K562 (cell line): ENCODE measurements at regions not wholly inside any gene's neighbourhood (a gene's known extent, or its start where the extent isn't known, plus 50 kb on each side); places are given as distances from the start of the nearest gene placed in this dataset.

ENCODE experiments used
- CBFB ChIP-seq: sonication (generic); formaldehyde crosslinking; IDR thresholded peaks from 2 replicates; pipeline ENCODE4 v1.4.0; 2020; ENCODE audit warnings: mild to moderate bottlenecking, missing genetic modification reagents
- CTCF ChIP-seq, 3 experiments: IDR thresholded peaks in 2 of 3; conservative IDR thresholded peaks in 1 of 3; 2 replicates each; pipeline ENCODE4 v1.5.1; 2011 to 2012; ENCODE audit warnings: low read length in 3 of 3, mild to moderate bottlenecking in 3 of 3, control low read depth in 2 of 3, improper control_type of control experiment in 1 of 3, inconsistent platforms in 1 of 3, low read depth in 1 of 3, mixed read lengths in 1 of 3, moderate library complexity in 1 of 3; ENCODE audit not compliant: insufficient read depth in 2 of 3
- EP300 ChIP-seq: IDR thresholded peaks from 2 replicates; pipeline ENCODE4 v1.6.1; 2012; ENCODE audit warnings: low read length, improper control_type of control experiment
- GABPA ChIP-seq: fragments of 200-800 bp; sonication (Bioruptor generic); conservative IDR thresholded peaks from 2 replicates; pipeline ENCODE4 v1.6.1; 2016; ENCODE audit warnings: low read depth, missing genetic modification characterization, missing compliant biosample characterization
- JUN ChIP-seq, 2 experiments: sonication (generic) in 1 of 2; formaldehyde crosslinking in 1 of 2; IDR thresholded peaks; 2 replicates each; pipeline versions ENCODE4 v1.6.1 to v1.8.0; 2012 to 2022; ENCODE audit warnings: borderline replicate concordance in 2 of 2, mild to moderate bottlenecking in 2 of 2, improper control_type of control experiment in 1 of 2, low read depth in 1 of 2, low read length in 1 of 2, missing genetic modification reagents in 1 of 2
- POLR2A ChIP-seq: fragments of 450-650 bp; conservative IDR thresholded peaks from 2 replicates; pipeline ENCODE4 v1.6.1; 2016
- SETDB1 ChIP-seq: IDR thresholded peaks from one replicate; pipeline ENCODE4 v1.6.1; 2012; ENCODE audit warnings: low read length, control low read depth, inconsistent platforms
- SP1 ChIP-seq: sonication (generic); formaldehyde crosslinking; IDR thresholded peaks from 2 replicates; pipeline ENCODE4 v1.8.1; 2022; ENCODE audit warnings: mild to moderate bottlenecking, missing genetic modification reagents
- TBP ChIP-seq: optimal IDR thresholded peaks from 2 replicates; pipeline ENCODE3; 2011; ENCODE audit warnings: low read depth, low read length, improper control_type of control experiment
- YY1 ChIP-seq, 3 experiments: IDR thresholded peaks; 2 replicates each; pipeline ENCODE4 v1.6.1; 2011; ENCODE audit warnings: low read length in 2 of 3, mild to moderate bottlenecking in 2 of 3, moderate library complexity in 2 of 3, borderline replicate concordance in 1 of 3, control low read depth in 1 of 3, low read depth in 1 of 3; ENCODE audit not compliant: insufficient read depth in 3 of 3, insufficient replicate concordance in 2 of 3, control insufficient read depth in 1 of 3, insufficient read length in 1 of 3; ENCODE audit errors: extremely low read depth in 1 of 3
- ZBTB11 ChIP-seq, 3 experiments: fragments of 200-800 bp in 1 of 3; fragments of 250-450 bp in 1 of 3; fragments of 450-650 bp in 1 of 3; sonication (Bioruptor Pico) in 1 of 3; sonication (Bioruptor generic) in 1 of 3; formaldehyde crosslinking in 1 of 3; IDR thresholded peaks; 2 replicates each; pipeline versions ENCODE4 v1.6.1 to v1.8.0; 2016 to 2022; ENCODE audit warnings: mild to moderate bottlenecking in 2 of 3, missing genetic modification characterization in 2 of 3, missing compliant biosample characterization in 1 of 3, moderate library complexity in 1 of 3
- ZKSCAN1 ChIP-seq: fragments of 150-350 bp; IDR thresholded peaks from 2 replicates; pipeline ENCODE4 v1.6.1; 2016; ENCODE audit warnings: low read depth, low read length
- TF ChIP-seq, protein P1 (sequence below): sonication (generic); formaldehyde crosslinking; IDR thresholded peaks from 2 replicates; pipeline ENCODE4 v1.8.1; 2023; ENCODE audit warnings: mild to moderate bottlenecking, missing genetic modification reagents
- TF ChIP-seq, protein P2 (sequence below): sonication (generic); formaldehyde crosslinking; IDR thresholded peaks from 2 replicates; pipeline ENCODE4 v1.9.0; 2022; ENCODE audit warnings: mild to moderate bottlenecking, missing genetic modification reagents

GRCh38 chr13:61486496-61486895 is 70.8 kb upstream of the PCDH20 start:
- TF ChIP-seq ZBTB11 (CRISPR knock-in tag; IDR thresholded peaks at IDR 0.05): no peak
- TF ChIP-seq POLR2A: no peak
- TF ChIP-seq EP300: no peak
- TF ChIP-seq GABPA (tag): no peak
- no peak for TF ChIP-seq JUN (IDR thresholded peaks at IDR 0.05; ENCODE audit: borderline replicate concordance, low read depth, low read length)
- TF ChIP-seq JUN (CRISPR knock-in tag; IDR thresholded peaks at IDR 0.05; ENCODE audit: borderline replicate concordance): no peak
- TF ChIP-seq, protein P1, sequence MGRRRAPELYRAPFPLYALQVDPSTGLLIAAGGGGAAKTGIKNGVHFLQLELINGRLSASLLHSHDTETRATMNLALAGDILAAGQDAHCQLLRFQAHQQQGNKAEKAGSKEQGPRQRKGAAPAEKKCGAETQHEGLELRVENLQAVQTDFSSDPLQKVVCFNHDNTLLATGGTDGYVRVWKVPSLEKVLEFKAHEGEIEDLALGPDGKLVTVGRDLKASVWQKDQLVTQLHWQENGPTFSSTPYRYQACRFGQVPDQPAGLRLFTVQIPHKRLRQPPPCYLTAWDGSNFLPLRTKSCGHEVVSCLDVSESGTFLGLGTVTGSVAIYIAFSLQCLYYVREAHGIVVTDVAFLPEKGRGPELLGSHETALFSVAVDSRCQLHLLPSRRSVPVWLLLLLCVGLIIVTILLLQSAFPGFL (CRISPR knock-in tag): no peak
- TF ChIP-seq TBP: no peak
- TF ChIP-seq CBFB (CRISPR knock-in tag): no peak
- TF ChIP-seq CTCF (IDR thresholded peaks at IDR 0.05 in 2 of 3, conservative IDR thresholded peaks at IDR 0.05 in 1 of 3; ENCODE audit: insufficient read depth in 2 of 3, low read depth in 1 of 3, low read length in 3 of 3): no peak
- TF ChIP-seq ZKSCAN1: no peak
- no peak for TF ChIP-seq SP1 (CRISPR knock-in tag)
- no peak for TF ChIP-seq YY1 (IDR thresholded peaks at IDR 0.05; ENCODE audit: borderline replicate concordance in 1 of 3, control insufficient read depth in 1 of 3, extremely low read depth in 1 of 3, insufficient read depth in 3 of 3, insufficient read length in 1 of 3, insufficient replicate concordance in 2 of 3, low read depth in 1 of 3, low read length in 2 of 3)
- TF ChIP-seq SETDB1: no peak
- TF ChIP-seq, protein P2, sequence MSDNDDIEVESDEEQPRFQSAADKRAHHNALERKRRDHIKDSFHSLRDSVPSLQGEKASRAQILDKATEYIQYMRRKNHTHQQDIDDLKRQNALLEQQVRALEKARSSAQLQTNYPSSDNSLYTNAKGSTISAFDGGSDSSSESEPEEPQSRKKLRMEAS (CRISPR knock-in tag): no peak
